ENCODE measurements at regions not wholly inside any gene's neighbourhood (a gene's known extent, or its start where the extent isn't known, plus 50 kb on each side); places are given as distances from the start of the nearest gene placed in this dataset.

DNA sequence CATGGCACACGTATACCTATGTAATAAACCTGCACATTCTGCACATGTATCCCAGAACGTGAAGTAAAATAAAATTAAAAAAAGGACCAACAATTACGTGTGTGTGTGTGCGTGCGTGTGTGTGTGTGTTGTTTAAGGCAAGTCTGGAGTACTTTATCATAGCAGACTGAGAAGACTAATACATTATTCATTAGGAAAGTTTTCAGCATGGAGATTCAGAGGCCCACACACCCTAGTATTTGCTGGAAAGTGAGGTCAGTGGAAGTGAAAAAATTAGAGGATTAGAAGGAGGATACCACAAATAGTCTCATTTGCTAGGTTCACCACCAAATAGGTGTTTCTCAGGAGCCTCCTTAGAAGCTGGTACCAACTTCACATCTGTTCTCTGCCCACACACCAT, 457.1 kb upstream of the CPEB2 start:
- no CpG with 5 or more reads among the region's 5 CpGs for WGBS (ENCODE audit: extremely low coverage, insufficient coverage, insufficient read length)
- Histone ChIP-seq H4K8ac (ENCODE audit: low read depth, low read length) (no peak overlapping the region), H3K4ac (ENCODE audit: low read depth, low read length) (no peak overlapping the region), H3K4me3 (ENCODE audit: low read depth, low read length) (no peak overlapping the region), H3K4me1 (ENCODE audit: control insufficient read depth in 1 of 2, insufficient read depth in 2 of 2, low read length in 2 of 2) (no peaks in the 10 kb centered on the region), H4K91ac (ENCODE audit: low read depth, low read length) (no peak overlapping the region), H2BK12ac (ENCODE audit: low read length) (no peak overlapping the region), H2AFZ (ENCODE audit: insufficient read depth, low read length, poor library complexity) (no peak overlapping the region), H3K27me3 (ENCODE audit: insufficient read depth, low read length) (no peaks in the 10 kb centered on the region), H3K9me3 (ENCODE audit: insufficient read depth, low read depth, low read length) (peaks cover 2% of the 10 kb centered on the region), H3K4me2 (ENCODE audit: low read length) (no peak overlapping the region), H2BK5ac (ENCODE audit: low read depth, low read length, poor library complexity) (no peak overlapping the region), H2BK120ac (ENCODE audit: insufficient read depth, low read length, poor library complexity) (no peak overlapping the region), H3K27ac (ENCODE audit: low read depth, low read length) (no peak overlapping the region), H2AK5ac (ENCODE audit: low read length) (no peak overlapping the region), H3K18ac (ENCODE audit: low read length) (no peak overlapping the region), H3K14ac (ENCODE audit: low read length) (no peak overlapping the region), H3K36me3 (ENCODE audit: control insufficient read depth in 1 of 2, insufficient read depth in 2 of 2, low read length in 2 of 2) (no peaks in the 10 kb centered on the region), H3K9ac (ENCODE audit: low read length) (no peak overlapping the region), H3K23ac (ENCODE audit: low read length) (no peak overlapping the region), H4K12ac (ENCODE audit: low read depth, low read length) (no peak overlapping the region), H3K79me2 (ENCODE audit: control insufficient read depth, insufficient read depth, low read length, poor library complexity) (no peaks in the 10 kb centered on the region), H3K79me1 (ENCODE audit: low read length) (no peaks in the 10 kb centered on the region)
- no peak for DNase-seq

DNA sequence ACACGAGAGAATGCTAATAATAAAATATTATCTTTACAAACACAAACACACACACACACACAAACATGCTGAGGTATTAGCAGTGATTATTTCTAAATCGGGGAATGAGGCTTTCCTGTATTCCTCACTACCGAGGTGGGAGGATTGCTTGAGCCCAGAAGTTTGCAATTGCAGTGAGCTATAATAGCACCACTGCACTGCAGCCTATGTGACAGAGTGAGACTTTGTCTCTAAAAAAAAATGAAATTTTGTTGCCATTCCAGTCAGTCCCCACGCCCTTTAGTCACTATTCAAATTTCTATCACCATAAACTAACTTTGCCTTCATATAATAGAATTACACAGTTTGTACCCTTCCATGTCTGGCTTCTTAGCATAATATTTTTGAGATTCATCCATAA, 456.5 kb upstream of the CPEB2 start:
- Histone ChIP-seq H3K14ac (ENCODE audit: low read length) (no peak overlapping the region), H3K79me1 (ENCODE audit: low read length) (no peaks in the 10 kb centered on the region), H4K12ac (ENCODE audit: low read depth, low read length) (no peak overlapping the region), H3K27ac (ENCODE audit: low read depth, low read length) (no peak overlapping the region), H3K9ac (ENCODE audit: low read length) (no peak overlapping the region), H3K79me2 (ENCODE audit: control insufficient read depth, insufficient read depth, low read length, poor library complexity) (no peaks in the 10 kb centered on the region), H3K4me2 (ENCODE audit: low read length) (no peak overlapping the region), H2BK12ac (ENCODE audit: low read length) (no peak overlapping the region), H3K18ac (ENCODE audit: low read length) (no peak overlapping the region), H2AK5ac (ENCODE audit: low read length) (no peak overlapping the region), H3K9me3 (ENCODE audit: insufficient read depth, low read depth, low read length) (peaks cover 2% of the 10 kb centered on the region), H2BK5ac (ENCODE audit: low read depth, low read length, poor library complexity) (no peak overlapping the region), H4K8ac (ENCODE audit: low read depth, low read length) (no peak overlapping the region), H3K27me3 (ENCODE audit: insufficient read depth, low read length) (no peaks in the 10 kb centered on the region), H3K36me3 (ENCODE audit: control insufficient read depth in 1 of 2, insufficient read depth in 2 of 2, low read length in 2 of 2) (no peaks in the 10 kb centered on the region), H3K4ac (ENCODE audit: low read depth, low read length) (no peak overlapping the region), H4K91ac (ENCODE audit: low read depth, low read length) (no peak overlapping the region), H2BK120ac (ENCODE audit: insufficient read depth, low read length, poor library complexity) (no peak overlapping the region), H3K4me1 (ENCODE audit: control insufficient read depth in 1 of 2, insufficient read depth in 2 of 2, low read length in 2 of 2) (no peaks in the 10 kb centered on the region), H2AFZ (ENCODE audit: insufficient read depth, low read length, poor library complexity) (no peak overlapping the region), H3K23ac (ENCODE audit: low read length) (no peak overlapping the region), H3K4me3 (ENCODE audit: low read depth, low read length) (no peak overlapping the region)
- DNase-seq: no peak
- WGBS (ENCODE audit: extremely low coverage, insufficient coverage, insufficient read length): no CpG with 5 or more reads among the region's 4 CpGs

GRCh38 chr4:14552119-14552518, 450.2 kb upstream of the CPEB2 start:
- Histone ChIP-seq H2BK120ac (ENCODE audit: insufficient read depth, low read length, poor library complexity) (no peak overlapping the region), H2AK5ac (ENCODE audit: low read length) (no peak overlapping the region), H3K27ac (ENCODE audit: low read depth, low read length) (no peak overlapping the region), H3K14ac (ENCODE audit: low read length) (no peak overlapping the region), H3K27me3 (ENCODE audit: insufficient read depth, low read length) (no peaks in the 10 kb centered on the region), H3K36me3 (ENCODE audit: control insufficient read depth in 1 of 2, insufficient read depth in 2 of 2, low read length in 2 of 2) (no peaks in the 10 kb centered on the region), H3K79me1 (ENCODE audit: low read length) (no peaks in the 10 kb centered on the region), H2BK5ac (ENCODE audit: low read depth, low read length, poor library complexity) (no peak overlapping the region), H3K23ac (ENCODE audit: low read length) (no peak overlapping the region), H4K8ac (ENCODE audit: low read depth, low read length) (no peak overlapping the region), H3K4me2 (ENCODE audit: low read length) (no peak overlapping the region), H4K12ac (ENCODE audit: low read depth, low read length) (no peak overlapping the region), H3K18ac (ENCODE audit: low read length) (no peak overlapping the region), H3K9me3 (ENCODE audit: insufficient read depth, low read depth, low read length) (peaks cover 2% of the 10 kb centered on the region), H2AFZ (ENCODE audit: insufficient read depth, low read length, poor library complexity) (no peak overlapping the region), H3K4me3 (ENCODE audit: low read depth, low read length) (no peak overlapping the region), H2BK12ac (ENCODE audit: low read length) (no peak overlapping the region), H3K79me2 (ENCODE audit: control insufficient read depth, insufficient read depth, low read length, poor library complexity) (no peaks in the 10 kb centered on the region), H3K4ac (ENCODE audit: low read depth, low read length) (no peak overlapping the region), H3K4me1 (ENCODE audit: control insufficient read depth in 1 of 2, insufficient read depth in 2 of 2, low read length in 2 of 2) (no peaks in the 10 kb centered on the region), H3K9ac (ENCODE audit: low read length) (no peak overlapping the region), H4K91ac (ENCODE audit: low read depth, low read length) (no peak overlapping the region)
- no peak for DNase-seq
- WGBS (ENCODE audit: extremely low coverage, insufficient coverage, insufficient read length): no CpG with 5 or more reads among the region's 6 CpGs

DNA sequence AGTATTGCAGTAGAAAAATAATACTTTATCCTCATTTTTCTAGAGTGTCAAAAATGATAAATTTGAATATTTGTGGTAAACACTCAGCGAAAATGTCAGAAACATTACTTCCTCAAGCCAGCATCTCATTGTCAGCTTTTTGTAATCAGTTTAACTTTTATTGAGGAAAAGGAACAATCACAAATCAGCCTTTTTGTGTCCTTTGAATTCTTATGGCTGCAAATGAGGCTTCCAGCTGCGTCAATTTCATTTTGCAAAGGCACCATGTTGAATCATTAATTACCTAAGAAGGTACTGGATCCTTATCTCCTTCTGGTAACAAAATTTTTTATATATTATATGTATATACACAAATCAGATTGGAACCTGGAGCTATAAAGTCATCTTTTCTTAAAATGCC, 442.6 kb upstream of the CPEB2 start:
- Histone ChIP-seq H2BK5ac (ENCODE audit: low read depth, low read length, poor library complexity) (no peak overlapping the region), H3K23ac (ENCODE audit: low read length) (no peak overlapping the region), H3K4me1 (ENCODE audit: control insufficient read depth in 1 of 2, insufficient read depth in 2 of 2, low read length in 2 of 2) (no peaks in the 10 kb centered on the region), H2AFZ (ENCODE audit: insufficient read depth, low read length, poor library complexity) (no peak overlapping the region), H4K12ac (ENCODE audit: low read depth, low read length) (no peak overlapping the region), H3K9ac (ENCODE audit: low read length) (no peak overlapping the region), H2BK12ac (ENCODE audit: low read length) (no peak overlapping the region), H3K18ac (ENCODE audit: low read length) (no peak overlapping the region), H4K91ac (ENCODE audit: low read depth, low read length) (no peak overlapping the region), H3K36me3 (ENCODE audit: control insufficient read depth in 1 of 2, insufficient read depth in 2 of 2, low read length in 2 of 2) (no peaks in the 10 kb centered on the region), H3K27me3 (ENCODE audit: insufficient read depth, low read length) (no peaks in the 10 kb centered on the region), H3K4ac (ENCODE audit: low read depth, low read length) (no peak overlapping the region), H3K4me2 (ENCODE audit: low read length) (no peak overlapping the region), H3K27ac (ENCODE audit: low read depth, low read length) (no peak overlapping the region), H3K14ac (ENCODE audit: low read length) (no peak overlapping the region), H4K8ac (ENCODE audit: low read depth, low read length) (no peak overlapping the region), H3K79me2 (ENCODE audit: control insufficient read depth, insufficient read depth, low read length, poor library complexity) (no peaks in the 10 kb centered on the region), H3K4me3 (ENCODE audit: low read depth, low read length) (no peak overlapping the region), H2BK120ac (ENCODE audit: insufficient read depth, low read length, poor library complexity) (no peak overlapping the region), H3K9me3 (ENCODE audit: insufficient read depth, low read depth, low read length) (peaks cover 3% of the 10 kb centered on the region), H3K79me1 (ENCODE audit: low read length) (no peaks in the 10 kb centered on the region), H2AK5ac (ENCODE audit: low read length) (no peak overlapping the region)
- no CpG with 5 or more reads among the region's 2 CpGs for WGBS (ENCODE audit: extremely low coverage, insufficient coverage, insufficient read length)
- no peak for DNase-seq

All from trophoblast cell (in vitro differentiated cells and primary cell).